ENCODE measurements at regions not wholly inside any gene's neighbourhood (a gene's known extent, or its start where the extent isn't known, plus 50 kb on each side); places are given as distances from the start of the nearest gene placed in this dataset.

DNA sequence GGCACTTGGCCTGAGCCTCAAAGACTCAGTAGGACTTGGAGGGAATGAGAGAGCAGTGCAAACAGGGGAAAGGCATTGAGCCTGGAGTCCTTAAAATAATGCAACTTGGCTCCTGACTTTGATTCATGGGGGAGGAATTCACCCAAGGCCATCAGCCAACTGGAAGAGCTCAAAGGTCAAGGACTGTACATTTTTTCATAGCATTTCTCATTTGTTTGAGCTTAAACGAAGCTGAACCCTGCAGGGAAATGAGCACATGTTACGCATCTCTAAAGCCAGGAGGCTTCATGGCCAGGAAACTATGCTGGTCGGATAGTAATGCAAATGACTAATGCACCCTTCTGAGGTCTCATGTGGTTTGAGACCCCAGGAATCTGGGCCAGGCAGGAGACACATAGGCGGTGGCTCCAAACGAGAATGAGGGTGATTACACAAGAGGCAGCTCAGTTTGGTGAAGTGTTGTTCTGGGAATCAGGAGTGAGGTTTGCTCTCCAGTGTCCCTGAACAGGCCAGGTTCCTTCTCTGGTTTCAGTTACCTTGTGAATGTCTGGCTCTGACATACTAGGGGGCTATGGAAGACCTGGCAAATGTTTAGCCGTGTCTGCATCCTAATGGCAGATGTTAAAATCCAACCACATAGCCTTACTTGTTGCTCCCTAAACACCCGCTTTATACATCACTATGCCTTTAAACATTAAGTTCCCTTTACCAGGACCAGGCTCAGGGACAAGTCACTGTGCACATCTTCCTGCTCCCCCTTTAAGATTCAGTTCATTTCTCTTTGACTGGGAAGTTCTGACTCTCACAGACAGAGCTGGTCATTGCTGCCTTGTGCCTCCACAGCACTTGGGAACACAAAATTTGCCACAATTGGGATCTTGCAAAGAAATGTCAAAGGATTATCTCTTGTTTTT is 503.9 kb upstream of the USP24 start:
- Histone ChIP-seq H3K79me2 (ENCODE audit: low read length) (no peaks in the 10 kb centered on the region), H3K4me3 (ENCODE audit: low read length) (no peak overlapping the region), H4K20me1 (ENCODE audit: insufficient read depth, low read length) (no peaks in the 10 kb centered on the region), H3K4me2 (ENCODE audit: low read length) (no peak overlapping the region), H3K27me3 (ENCODE audit: low read depth, low read length) (no peaks in the 10 kb centered on the region), H3K4me1 (ENCODE audit: low read length) (no peaks in the 10 kb centered on the region), H3K27ac (ENCODE audit: low read length) (no peak overlapping the region), H3K9me3 (ENCODE audit: insufficient read depth, low read length) (no peaks in the 10 kb centered on the region), H2AFZ (ENCODE audit: low read depth, low read length) (no peak overlapping the region), H3K9ac (ENCODE audit: low read length) (no peak overlapping the region), H3K36me3 (replicated peaks; ENCODE audit: low read depth, low read length) (no peaks in the 10 kb centered on the region)
- no peak for TF ChIP-seq EZH2phosphoT487 (IDR thresholded peaks at IDR 0.05; ENCODE audit: low read depth)
- TF ChIP-seq, protein P1, sequence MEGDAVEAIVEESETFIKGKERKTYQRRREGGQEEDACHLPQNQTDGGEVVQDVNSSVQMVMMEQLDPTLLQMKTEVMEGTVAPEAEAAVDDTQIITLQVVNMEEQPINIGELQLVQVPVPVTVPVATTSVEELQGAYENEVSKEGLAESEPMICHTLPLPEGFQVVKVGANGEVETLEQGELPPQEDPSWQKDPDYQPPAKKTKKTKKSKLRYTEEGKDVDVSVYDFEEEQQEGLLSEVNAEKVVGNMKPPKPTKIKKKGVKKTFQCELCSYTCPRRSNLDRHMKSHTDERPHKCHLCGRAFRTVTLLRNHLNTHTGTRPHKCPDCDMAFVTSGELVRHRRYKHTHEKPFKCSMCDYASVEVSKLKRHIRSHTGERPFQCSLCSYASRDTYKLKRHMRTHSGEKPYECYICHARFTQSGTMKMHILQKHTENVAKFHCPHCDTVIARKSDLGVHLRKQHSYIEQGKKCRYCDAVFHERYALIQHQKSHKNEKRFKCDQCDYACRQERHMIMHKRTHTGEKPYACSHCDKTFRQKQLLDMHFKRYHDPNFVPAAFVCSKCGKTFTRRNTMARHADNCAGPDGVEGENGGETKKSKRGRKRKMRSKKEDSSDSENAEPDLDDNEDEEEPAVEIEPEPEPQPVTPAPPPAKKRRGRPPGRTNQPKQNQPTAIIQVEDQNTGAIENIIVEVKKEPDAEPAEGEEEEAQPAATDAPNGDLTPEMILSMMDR (IDR thresholded peaks at IDR 0.05; ENCODE audit: low read depth, low read length) = no peak

DNA sequence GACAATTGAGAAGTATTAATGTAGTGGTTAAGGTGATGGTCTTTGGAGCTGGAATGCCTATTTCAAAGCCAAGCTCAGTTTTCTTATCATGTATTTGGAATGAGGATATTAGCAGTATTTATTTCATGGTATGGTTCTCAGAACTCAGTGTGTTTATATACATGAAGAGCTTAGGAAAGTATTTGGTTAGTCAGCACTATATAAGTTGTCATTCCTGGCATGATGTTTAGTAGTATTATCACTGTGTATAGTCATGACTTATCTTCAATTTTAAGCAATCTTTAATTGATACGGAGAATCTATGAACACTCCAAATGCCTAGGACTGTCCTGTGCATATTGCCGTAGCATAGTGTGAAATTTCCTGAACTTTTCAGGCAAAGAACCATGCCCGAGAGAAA is 501.9 kb upstream of the USP24 start:
- Histone ChIP-seq H3K79me2 (ENCODE audit: low read length) (no peaks in the 10 kb centered on the region), H4K20me1 (ENCODE audit: insufficient read depth, low read length) (no peaks in the 10 kb centered on the region), H2AFZ (ENCODE audit: low read depth, low read length) (no peak overlapping the region), H3K36me3 (replicated peaks; ENCODE audit: low read depth, low read length) (no peaks in the 10 kb centered on the region), H3K4me1 (ENCODE audit: low read length) (no peaks in the 10 kb centered on the region), H3K27me3 (ENCODE audit: low read depth, low read length) (no peaks in the 10 kb centered on the region), H3K4me3 (ENCODE audit: low read length) (no peak overlapping the region), H3K27ac (ENCODE audit: low read length) (no peak overlapping the region), H3K9ac (ENCODE audit: low read length) (no peak overlapping the region), H3K4me2 (ENCODE audit: low read length) (no peak overlapping the region), H3K9me3 (ENCODE audit: insufficient read depth, low read length) (no peaks in the 10 kb centered on the region)
- no peak for TF ChIP-seq EZH2phosphoT487 (IDR thresholded peaks at IDR 0.05; ENCODE audit: low read depth)
- TF ChIP-seq, protein P1 (IDR thresholded peaks at IDR 0.05; ENCODE audit: low read depth, low read length) = no peak

DNA sequence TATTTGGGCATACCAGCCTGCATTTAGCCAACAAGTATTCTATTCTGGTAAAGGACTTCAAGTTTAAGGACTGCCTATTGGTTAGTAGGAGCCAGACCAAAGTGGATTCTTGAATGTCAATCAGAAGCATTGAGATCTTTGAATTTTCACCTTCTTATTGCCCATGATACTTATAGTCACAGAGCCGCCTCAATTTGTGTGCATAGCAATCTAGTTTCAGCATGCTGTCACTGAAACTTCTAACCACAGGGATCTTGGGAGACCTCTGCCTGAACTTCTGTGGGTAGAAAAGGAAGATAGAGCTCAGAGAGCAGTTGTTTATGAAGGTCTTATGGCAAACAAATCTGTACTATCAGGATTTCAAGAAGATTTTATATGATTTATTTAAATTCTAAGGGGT is 501.4 kb upstream of the USP24 start:
- no peaks in the 10 kb centered on the region for H4K20me1 ChIP-seq (ENCODE audit: insufficient read depth, low read length)
- no peak overlapping the region for H2AFZ ChIP-seq (ENCODE audit: low read depth, low read length)
- no peak overlapping the region for H3K27ac ChIP-seq (ENCODE audit: low read length)
- no peak overlapping the region for H3K9ac ChIP-seq (ENCODE audit: low read length)
- no peaks in the 10 kb centered on the region for H3K36me3 ChIP-seq (replicated peaks; ENCODE audit: low read depth, low read length)
- TF ChIP-seq, protein P1 (IDR thresholded peaks at IDR 0.05; ENCODE audit: low read depth, low read length) = no peak
- TF ChIP-seq EZH2phosphoT487 (IDR thresholded peaks at IDR 0.05; ENCODE audit: low read depth) = no peak
- no peak overlapping the region for H3K4me2 ChIP-seq (ENCODE audit: low read length)
- no peaks in the 10 kb centered on the region for H3K9me3 ChIP-seq (ENCODE audit: insufficient read depth, low read length)
- no peak overlapping the region for H3K4me3 ChIP-seq (ENCODE audit: low read length)
- no peaks in the 10 kb centered on the region for H3K4me1 ChIP-seq (ENCODE audit: low read length)
- H3K27me3 ChIP-seq (ENCODE audit: low read depth, low read length) = no peaks in the 10 kb centered on the region
- H3K79me2 ChIP-seq (ENCODE audit: low read length) = no peaks in the 10 kb centered on the region

DNA sequence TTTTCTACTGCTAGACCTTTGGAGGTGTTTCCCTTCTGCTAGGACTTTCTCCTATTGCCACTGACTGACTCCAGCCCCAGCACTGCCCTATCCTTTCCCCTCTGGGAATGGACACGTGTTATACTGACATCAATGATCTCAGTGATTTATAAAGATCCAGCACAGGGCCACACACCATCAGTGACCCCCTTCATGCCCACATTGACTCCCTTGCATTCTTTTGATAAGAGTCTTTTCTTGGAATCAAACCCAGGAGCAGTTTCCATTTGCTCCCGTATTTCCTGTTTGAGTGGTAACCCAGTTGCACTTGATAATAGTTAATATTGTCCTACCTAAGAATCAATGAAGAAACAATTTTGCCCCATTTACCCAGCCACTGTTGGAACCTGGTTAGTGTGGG is 501.0 kb upstream of the USP24 start:
- Histone ChIP-seq H2AFZ (ENCODE audit: low read depth, low read length) (no peak overlapping the region), H4K20me1 (ENCODE audit: insufficient read depth, low read length) (no peaks in the 10 kb centered on the region), H3K27me3 (ENCODE audit: low read depth, low read length) (no peaks in the 10 kb centered on the region), H3K9me3 (ENCODE audit: insufficient read depth, low read length) (no peaks in the 10 kb centered on the region), H3K9ac (ENCODE audit: low read length) (no peak overlapping the region), H3K4me2 (ENCODE audit: low read length) (no peak overlapping the region), H3K4me3 (ENCODE audit: low read length) (no peak overlapping the region), H3K79me2 (ENCODE audit: low read length) (no peaks in the 10 kb centered on the region), H3K36me3 (replicated peaks; ENCODE audit: low read depth, low read length) (no peaks in the 10 kb centered on the region), H3K4me1 (ENCODE audit: low read length) (no peaks in the 10 kb centered on the region), H3K27ac (ENCODE audit: low read length) (no peak overlapping the region)
- no peak for TF ChIP-seq EZH2phosphoT487 (IDR thresholded peaks at IDR 0.05; ENCODE audit: low read depth)
- TF ChIP-seq, protein P1 (IDR thresholded peaks at IDR 0.05; ENCODE audit: low read depth, low read length) = no peak

Data from OCI-LY3 (cell line).